GM21390 (cell line): ENCODE measurements at regions not wholly inside any gene's neighbourhood (a gene's known extent, or its start where the extent isn't known, plus 50 kb on each side); places are given as distances from the start of the nearest gene placed in this dataset.

Experiments
- ATAC-seq: cut with Tn5 transposase; IDR thresholded peaks from one replicate; pipeline ENCODE4 v1.9.1; 2021; ENCODE audit not compliant: unreplicated experiment

- no peak for ATAC-seq
These were observed 197.8 kb upstream of the TPM1 start for GRCh38 chr15:62844564-62845240.

- ATAC-seq: no peak
These were observed 197.1 kb upstream of the TPM1 start for GRCh38 chr15:62845241-62846126.

- ATAC-seq: no peak
These were observed 196.3 kb upstream of the TPM1 start for GRCh38 chr15:62846131-62846804.

GRCh38 chr15:62846805-62847495, 195.6 kb upstream of the TPM1 start:
- ATAC-seq: no peak

- no peak for ATAC-seq
These were observed 194.6 kb upstream of the TPM1 start for GRCh38 chr15:62847900-62848489.

- no peak for ATAC-seq
These were observed 193.9 kb upstream of the TPM1 start for GRCh38 chr15:62848632-62849050.

- ATAC-seq: no peak
These were observed 193.0 kb upstream of the TPM1 start for GRCh38 chr15:62849316-62850106.

GRCh38 chr15:62850318-62850717, 192.2 kb upstream of the TPM1 start:
- ATAC-seq: no peak

- no peak for ATAC-seq
These were observed 191.7 kb upstream of the TPM1 start for GRCh38 chr15:62850791-62851291.

- no peak for ATAC-seq
These were observed 189.3 kb upstream of the TPM1 start for GRCh38 chr15:62853114-62853840.

- ATAC-seq: no peak
These were observed 188.7 kb upstream of the TPM1 start for GRCh38 chr15:62853841-62854225.

- ATAC-seq: no peak
These were observed 188.0 kb upstream of the TPM1 start for GRCh38 chr15:62854420-62855084.

- no peak for ATAC-seq
These were observed 187.5 kb upstream of the TPM1 start for GRCh38 chr15:62855085-62855476.

GRCh38 chr15:62856466-62857246, 185.9 kb upstream of the TPM1 start:
- no peak for ATAC-seq

GRCh38 chr15:62857411-62857853, 185.1 kb upstream of the TPM1 start:
- ATAC-seq: no peak

- no peak for ATAC-seq
These were observed 184.2 kb upstream of the TPM1 start for GRCh38 chr15:62858343-62858742.

GRCh38 chr15:62862717-62863116, 179.8 kb upstream of the TPM1 start:
- no peak for ATAC-seq

- ATAC-seq: no peak
These were observed 176.2 kb upstream of the TPM1 start for GRCh38 chr15:62866366-62866765.
